Stromal cell of bone marrow (primary cell): ENCODE measurements at regions not wholly inside any gene's neighbourhood (a gene's known extent, or its start where the extent isn't known, plus 50 kb on each side); places are given as distances from the start of the nearest gene placed in this dataset.
A peak's percentile ranks its signal among the peaks of the same experiment; 100 is the strongest.
"Not testable (repeated sequence)": the region's sequence is repeated elsewhere in the genome, so short reads cannot be mapped to it uniquely, and the experiment has no call there.

Experiments used
- DNase-seq: peaks from one replicate; pipeline ENCODE4 v3.0.0-alpha.2; 2012; ENCODE audit warnings: low read depth

GRCh38 chr12:19988948-19989347 is 379.4 kb upstream of the PDE3A start:
- DNase-seq: no peak

- DNase-seq: no peak
These were observed 377.2 kb upstream of the PDE3A start for GRCh38 chr12:19991146-19991545.

- DNase-seq: no peak
These were observed 376.0 kb upstream of the PDE3A start for GRCh38 chr12:19992311-19992710.

- DNase-seq: no peak
These were observed 373.4 kb upstream of the PDE3A start for GRCh38 chr12:19994968-19995367.

- no peak for DNase-seq
These were observed 370.5 kb upstream of the PDE3A start for GRCh38 chr12:19997656-19998400.

GRCh38 chr12:19998411-19998810 is 369.9 kb upstream of the PDE3A start:
- DNase-seq: no peak

GRCh38 chr12:19998961-19999804 is 369.2 kb upstream of the PDE3A start:
- DNase-seq: no peak

- DNase-seq: no peak
These were observed 368.6 kb upstream of the PDE3A start for GRCh38 chr12:19999805-20000138.

GRCh38 chr12:20000229-20000849 is 368.0 kb upstream of the PDE3A start:
- DNase-seq: no peak

- no peak for DNase-seq
These were observed 365.1 kb upstream of the PDE3A start for GRCh38 chr12:20003252-20003651.

- no peak for DNase-seq
These were observed 363.4 kb upstream of the PDE3A start for GRCh38 chr12:20004952-20005351.

GRCh38 chr12:20006871-20007730 is 361.2 kb upstream of the PDE3A start:
- DNase-seq: peak; percentile 50

GRCh38 chr12:20009965-20010364 is 358.4 kb upstream of the PDE3A start:
- DNase-seq: not testable (repeated sequence)

- DNase-seq: no peak
These were observed 357.1 kb upstream of the PDE3A start for GRCh38 chr12:20011200-20011599.

- no peak for DNase-seq
These were observed 350.5 kb upstream of the PDE3A start for GRCh38 chr12:20017802-20018201.

- no peak for DNase-seq
These were observed 349.9 kb upstream of the PDE3A start for GRCh38 chr12:20018406-20018805.

- peak; percentile 17 for DNase-seq
These were observed 344.1 kb upstream of the PDE3A start for GRCh38 chr12:20024194-20024593.

- no peak for DNase-seq
These were observed 340.3 kb upstream of the PDE3A start for GRCh38 chr12:20028033-20028432.

- DNase-seq: no peak
These were observed 337.5 kb upstream of the PDE3A start for GRCh38 chr12:20030826-20031225.

GRCh38 chr12:20039562-20039961 is 328.8 kb upstream of the PDE3A start:
- no peak for DNase-seq

GRCh38 chr12:20040184-20040583 is 328.2 kb upstream of the PDE3A start:
- DNase-seq: no peak

GRCh38 chr12:20040831-20041230 is 327.5 kb upstream of the PDE3A start:
- no peak for DNase-seq
